ENCODE measurements at regions not wholly inside any gene's neighbourhood (a gene's known extent, or its start where the extent isn't known, plus 50 kb on each side); places are given as distances from the start of the nearest gene placed in this dataset.
"Not testable (repeated sequence)": the region's sequence is repeated elsewhere in the genome, so short reads cannot be mapped to it uniquely, and the experiment has no call there.

DNA sequence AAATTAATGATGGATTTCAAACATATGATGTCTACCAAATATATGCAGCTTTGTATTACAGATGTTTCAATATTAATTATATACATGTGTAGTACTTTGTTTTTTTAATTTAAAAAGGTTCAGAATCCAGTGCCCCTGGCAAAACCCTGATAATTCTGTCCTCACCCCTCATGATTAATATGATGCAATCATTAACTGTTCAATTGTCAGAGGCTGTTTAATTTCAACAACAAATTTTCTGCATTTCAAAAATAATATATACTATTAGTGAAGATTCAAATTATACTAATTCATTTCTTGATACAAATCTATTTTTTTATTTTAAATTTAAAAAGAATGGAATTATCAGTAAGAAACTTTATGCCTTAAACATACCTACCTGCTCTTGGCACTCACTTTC lies 162.6 kb downstream of the HHIPL2 start:
- Histone ChIP-seq H3K9me3 (no peaks in the 10 kb centered on the region), H3K4me3 (no peak overlapping the region), H3K36me3 (no peaks in the 10 kb centered on the region), H3K4me1 (no peaks in the 10 kb centered on the region), H3K27ac (no peak overlapping the region), H3K27me3 (no peaks in the 10 kb centered on the region)
- TF ChIP-seq POLR2A (IDR thresholded peaks at IDR 0.05), result no peak
- no peak for TF ChIP-seq EP300 (IDR thresholded peaks at IDR 0.05; ENCODE audit: low read depth)
- TF ChIP-seq POLR2AphosphoS5 (IDR thresholded peaks at IDR 0.05), result no peak
- TF ChIP-seq, protein P1, sequence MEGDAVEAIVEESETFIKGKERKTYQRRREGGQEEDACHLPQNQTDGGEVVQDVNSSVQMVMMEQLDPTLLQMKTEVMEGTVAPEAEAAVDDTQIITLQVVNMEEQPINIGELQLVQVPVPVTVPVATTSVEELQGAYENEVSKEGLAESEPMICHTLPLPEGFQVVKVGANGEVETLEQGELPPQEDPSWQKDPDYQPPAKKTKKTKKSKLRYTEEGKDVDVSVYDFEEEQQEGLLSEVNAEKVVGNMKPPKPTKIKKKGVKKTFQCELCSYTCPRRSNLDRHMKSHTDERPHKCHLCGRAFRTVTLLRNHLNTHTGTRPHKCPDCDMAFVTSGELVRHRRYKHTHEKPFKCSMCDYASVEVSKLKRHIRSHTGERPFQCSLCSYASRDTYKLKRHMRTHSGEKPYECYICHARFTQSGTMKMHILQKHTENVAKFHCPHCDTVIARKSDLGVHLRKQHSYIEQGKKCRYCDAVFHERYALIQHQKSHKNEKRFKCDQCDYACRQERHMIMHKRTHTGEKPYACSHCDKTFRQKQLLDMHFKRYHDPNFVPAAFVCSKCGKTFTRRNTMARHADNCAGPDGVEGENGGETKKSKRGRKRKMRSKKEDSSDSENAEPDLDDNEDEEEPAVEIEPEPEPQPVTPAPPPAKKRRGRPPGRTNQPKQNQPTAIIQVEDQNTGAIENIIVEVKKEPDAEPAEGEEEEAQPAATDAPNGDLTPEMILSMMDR (IDR thresholded peaks at IDR 0.05), result no peak
- intact Hi-C loops (cut with DNase I; ENCODE audit: low total_unique reads), result no loop called here
- no peak for DNase-seq
- in situ Hi-C loops (cut with MboI; ENCODE audit: low pct_ligation_motif_present in 1 of 4, low pct_unique_long_range_greater_than_20kb in 1 of 4, low sequenced_read_pairs in 3 of 4), result no loop called here

DNA sequence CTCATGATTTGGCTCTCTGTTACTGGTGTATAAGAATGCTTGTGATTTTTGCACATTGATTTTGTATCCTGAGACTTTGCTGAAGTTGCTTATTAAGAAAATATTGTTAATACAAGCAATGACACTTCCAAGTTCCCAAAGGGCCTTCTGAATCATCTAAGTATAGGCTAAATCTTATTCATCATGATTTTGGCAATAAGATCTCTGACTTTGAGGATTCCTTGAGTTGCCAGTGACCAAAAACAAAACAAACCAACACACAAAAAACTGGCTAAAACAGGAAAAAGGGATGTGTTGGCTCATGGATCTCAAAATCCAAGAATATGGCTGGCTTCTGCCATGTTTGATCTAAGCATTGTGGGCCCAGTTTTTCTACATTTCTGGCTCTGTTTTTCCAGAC lies 163.4 kb downstream of the HHIPL2 start:
- Histone ChIP-seq H3K4me1 (no peaks in the 10 kb centered on the region), H3K9me3 (no peaks in the 10 kb centered on the region), H3K27ac (no peak overlapping the region), H3K4me3 (no peak overlapping the region), H3K27me3 (no peaks in the 10 kb centered on the region), H3K36me3 (no peaks in the 10 kb centered on the region)
- TF ChIP-seq EP300 (IDR thresholded peaks at IDR 0.05; ENCODE audit: low read depth) (no peak), POLR2AphosphoS5 (IDR thresholded peaks at IDR 0.05) (no peak), POLR2A (IDR thresholded peaks at IDR 0.05) (no peak)
- TF ChIP-seq, protein P1 (IDR thresholded peaks at IDR 0.05), result no peak
- no peak for DNase-seq
- intact Hi-C loops (cut with DNase I; ENCODE audit: low total_unique reads), result no loop called here
- in situ Hi-C loops (cut with MboI; ENCODE audit: low pct_ligation_motif_present in 1 of 4, low pct_unique_long_range_greater_than_20kb in 1 of 4, low sequenced_read_pairs in 3 of 4), result no loop called here

GRCh38 chr1:222382171-222382570 lies 165.7 kb downstream of the HHIPL2 start:
- no peaks in the 10 kb centered on the region for H3K4me1 ChIP-seq
- DNase-seq, result no peak
- no peak overlapping the region for H3K27ac ChIP-seq
- 42 to 56% methylated on average over 3 of the region's 3 CpGs for WGBS, 2 donors (ENCODE audit: low coverage in 1 of 2)
- in situ Hi-C loops (cut with MboI; ENCODE audit: low pct_ligation_motif_present in 1 of 4, low pct_unique_long_range_greater_than_20kb in 1 of 4, low sequenced_read_pairs in 3 of 4) (no loop called here), intact Hi-C loops (cut with DNase I; ENCODE audit: low total_unique reads) (no loop called here)
- no peak for TF ChIP-seq POLR2A (IDR thresholded peaks at IDR 0.05)
- TF ChIP-seq, protein P1 (IDR thresholded peaks at IDR 0.05), result no peak
- no peak for TF ChIP-seq EP300 (IDR thresholded peaks at IDR 0.05; ENCODE audit: low read depth)
- no peak for TF ChIP-seq POLR2AphosphoS5 (IDR thresholded peaks at IDR 0.05)
- H3K27me3 ChIP-seq, result no peaks in the 10 kb centered on the region
- H3K9me3 ChIP-seq, result no peaks in the 10 kb centered on the region
- H3K36me3 ChIP-seq, result no peaks in the 10 kb centered on the region
- no peak overlapping the region for H3K4me3 ChIP-seq

GRCh38 chr1:222377428-222378088 lies 170.3 kb downstream of the HHIPL2 start:
- H3K27me3 ChIP-seq, result no peaks in the 10 kb centered on the region
- in situ Hi-C loops (cut with MboI; ENCODE audit: low pct_ligation_motif_present in 1 of 4, low pct_unique_long_range_greater_than_20kb in 1 of 4, low sequenced_read_pairs in 3 of 4), result no loop called here
- no peaks in the 10 kb centered on the region for H3K4me1 ChIP-seq
- DNase-seq, result no peak
- TF ChIP-seq, protein P1 (IDR thresholded peaks at IDR 0.05), result no peak
- TF ChIP-seq EP300 (IDR thresholded peaks at IDR 0.05; ENCODE audit: low read depth) (no peak), POLR2AphosphoS5 (IDR thresholded peaks at IDR 0.05) (no peak)
- no peaks in the 10 kb centered on the region for H3K36me3 ChIP-seq
- intact Hi-C loops (cut with DNase I; ENCODE audit: low total_unique reads), result no loop called here
- no peak overlapping the region for H3K4me3 ChIP-seq
- no peak overlapping the region for H3K27ac ChIP-seq
- 40 to 69% methylated on average over 1 to 6 of the region's 6 CpGs for WGBS, 2 donors (ENCODE audit: low coverage in 1 of 2)
- H3K9me3 ChIP-seq, result no peaks in the 10 kb centered on the region

DNA sequence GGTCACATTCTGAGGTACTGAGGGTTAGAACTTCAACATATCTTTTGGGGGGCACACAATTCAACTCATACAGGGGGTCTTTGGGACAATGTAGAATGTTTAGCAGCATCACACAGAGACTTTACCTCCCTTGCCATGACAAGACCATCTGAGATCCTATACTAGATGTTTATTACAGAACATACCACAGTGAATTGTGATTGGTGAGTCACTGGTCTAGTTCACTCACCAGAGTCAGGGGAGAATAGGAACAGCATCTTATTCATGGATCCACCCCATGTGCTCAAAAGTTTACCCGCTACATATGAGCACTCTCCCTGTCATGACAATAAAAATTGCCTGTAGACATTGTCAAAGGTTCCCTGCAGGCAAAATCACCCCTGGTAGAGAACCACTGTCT lies 171.1 kb downstream of the HHIPL2 start:
- in situ Hi-C loops (cut with MboI; ENCODE audit: low pct_ligation_motif_present in 1 of 4, low pct_unique_long_range_greater_than_20kb in 1 of 4, low sequenced_read_pairs in 3 of 4); intact Hi-C loops (cut with DNase I; ENCODE audit: low total_unique reads): not testable (repeated sequence)
- 100% methylated on average over 1 of the region's 1 CpG for WGBS, 2 donors (ENCODE audit: low coverage in 1 of 2)

More for the DNA sequence above, 171.1 kb downstream of the HHIPL2 start:
- not testable (repeated sequence) for H3K36me3 ChIP-seq, DNase-seq, H3K4me1 ChIP-seq, H3K27me3 ChIP-seq, H3K9me3 ChIP-seq, H3K4me3 ChIP-seq, H3K27ac ChIP-seq
